ENCODE measurements at regions not wholly inside any gene's neighbourhood (a gene's known extent, or its start where the extent isn't known, plus 50 kb on each side); places are given as distances from the start of the nearest gene placed in this dataset.

GRCh38 chr5:118233606-118234005 lies 754.7 kb downstream of the DTWD2 start:
- TF ChIP-seq CTCF (conservative IDR thresholded peaks at IDR 0.05 in 1 of 2, IDR thresholded peaks at IDR 0.05 in 1 of 2; ENCODE audit: extremely low read depth in 1 of 2, insufficient read depth in 1 of 2, low read depth in 1 of 2, low read length in 2 of 2), result no peak
- TF ChIP-seq EZH2 (IDR thresholded peaks at IDR 0.05; ENCODE audit: borderline replicate concordance, low read length), result no peak

Data from mammary epithelial cell (primary cell).